ENCODE measurements at regions not wholly inside any gene's neighbourhood (a gene's known extent, or its start where the extent isn't known, plus 50 kb on each side); places are given as distances from the start of the nearest gene placed in this dataset.

DNA sequence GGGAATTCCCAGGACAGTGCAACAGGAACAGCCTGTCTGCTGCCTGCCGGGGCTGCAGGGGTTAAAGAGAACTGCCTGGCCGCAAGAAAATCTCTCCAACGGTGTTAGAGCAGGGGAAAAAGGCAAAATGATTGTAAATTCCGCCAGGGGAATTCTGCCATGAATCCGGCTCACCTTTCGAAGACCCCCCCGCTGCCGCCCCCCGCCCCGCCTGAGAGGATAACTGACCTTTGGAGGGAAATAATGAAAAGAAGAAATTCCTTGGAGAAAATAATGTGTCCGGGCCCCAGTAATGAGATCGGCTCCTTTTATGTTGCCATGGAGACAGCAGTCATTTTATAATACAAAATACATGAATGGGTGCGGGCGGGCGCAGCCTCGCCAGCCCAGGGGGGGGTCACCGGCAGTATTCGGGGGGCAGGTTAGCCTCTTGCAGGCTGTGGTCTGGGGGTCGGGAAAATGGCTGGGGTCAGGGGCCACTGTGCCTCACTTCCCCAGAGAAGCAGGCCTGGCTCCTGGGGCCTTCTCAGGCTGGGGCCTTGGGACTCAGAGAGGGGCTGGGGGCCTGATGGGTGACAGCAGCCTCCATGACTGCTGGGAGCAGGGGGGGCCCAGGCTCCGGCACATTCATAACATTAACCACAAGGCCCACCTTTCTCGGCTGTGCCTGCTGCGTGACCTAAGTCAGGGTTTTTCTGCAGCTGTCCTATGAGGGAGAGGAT, 228.1 kb downstream of the MN1 start:
- Histone ChIP-seq H3K36me3 (ENCODE audit: control insufficient read depth in 4 of 4, insufficient read depth in 4 of 4, low read length in 4 of 4) (no peaks in the 10 kb centered on the region), H3K27ac (ENCODE audit: low read depth in 1 of 2, low read length in 1 of 2) (no peak overlapping the region), H3K9me3 (ENCODE audit: control insufficient read depth in 4 of 4, insufficient read depth in 3 of 4, low read length in 3 of 4) (peaks cover 0 to 5% (median 2%) of the 10 kb centered on the region in 4 donors), H3K27me3 (ENCODE audit: control insufficient read depth in 3 of 3, insufficient read depth in 3 of 3, low read length in 2 of 3) (peaks cover 0 to 4% (median 4%) of the 10 kb centered on the region in 3 donors), H3K4me3 (no peak overlapping the region), H3K9ac (ENCODE audit: insufficient read depth in 1 of 2, low read length in 2 of 2) (no peak overlapping the region), H3K4me1 (ENCODE audit: control insufficient read depth in 5 of 5, insufficient read depth in 5 of 5, low read length in 5 of 5) (peaks cover 0 to 44% (median 12%) of the 10 kb centered on the region in 5 donors)
- ATAC-seq (ENCODE audit: insufficient read depth, low FRiP score) (no peak), DNase-seq (peak; percentile 57 to 71 (median 67))
- WGBS, 2 donors = 26 to 27% methylated on average over 21 to 22 of the region's 22 CpGs
- TF ChIP-seq, protein P1, sequence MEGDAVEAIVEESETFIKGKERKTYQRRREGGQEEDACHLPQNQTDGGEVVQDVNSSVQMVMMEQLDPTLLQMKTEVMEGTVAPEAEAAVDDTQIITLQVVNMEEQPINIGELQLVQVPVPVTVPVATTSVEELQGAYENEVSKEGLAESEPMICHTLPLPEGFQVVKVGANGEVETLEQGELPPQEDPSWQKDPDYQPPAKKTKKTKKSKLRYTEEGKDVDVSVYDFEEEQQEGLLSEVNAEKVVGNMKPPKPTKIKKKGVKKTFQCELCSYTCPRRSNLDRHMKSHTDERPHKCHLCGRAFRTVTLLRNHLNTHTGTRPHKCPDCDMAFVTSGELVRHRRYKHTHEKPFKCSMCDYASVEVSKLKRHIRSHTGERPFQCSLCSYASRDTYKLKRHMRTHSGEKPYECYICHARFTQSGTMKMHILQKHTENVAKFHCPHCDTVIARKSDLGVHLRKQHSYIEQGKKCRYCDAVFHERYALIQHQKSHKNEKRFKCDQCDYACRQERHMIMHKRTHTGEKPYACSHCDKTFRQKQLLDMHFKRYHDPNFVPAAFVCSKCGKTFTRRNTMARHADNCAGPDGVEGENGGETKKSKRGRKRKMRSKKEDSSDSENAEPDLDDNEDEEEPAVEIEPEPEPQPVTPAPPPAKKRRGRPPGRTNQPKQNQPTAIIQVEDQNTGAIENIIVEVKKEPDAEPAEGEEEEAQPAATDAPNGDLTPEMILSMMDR (IDR thresholded peaks at IDR 0.05; ENCODE audit: control extremely low read depth, extremely low read depth) = no peak

DNA sequence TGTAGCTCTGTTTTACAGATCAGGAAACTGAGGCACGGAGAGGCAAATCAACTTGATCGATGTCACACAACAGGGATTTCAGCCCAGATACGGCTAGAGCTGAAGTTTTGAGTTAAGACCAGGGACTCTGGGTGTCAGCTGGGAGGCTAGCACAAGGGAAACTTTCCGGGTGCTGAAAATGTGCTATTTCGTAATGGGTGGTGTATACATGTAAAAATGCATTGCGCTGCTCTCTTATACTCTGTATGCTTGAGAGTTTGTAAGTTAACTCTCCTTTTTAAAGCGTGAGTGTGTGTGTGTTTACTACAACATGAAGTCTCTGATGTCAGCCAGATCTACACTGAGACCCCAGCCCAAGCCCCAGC, 227.6 kb downstream of the MN1 start:
- Histone ChIP-seq H3K36me3 (ENCODE audit: control insufficient read depth in 4 of 4, insufficient read depth in 4 of 4, low read length in 4 of 4) (no peaks in the 10 kb centered on the region), H3K27me3 (ENCODE audit: control insufficient read depth in 3 of 3, insufficient read depth in 3 of 3, low read length in 2 of 3) (peaks cover 0 to 4% (median 4%) of the 10 kb centered on the region in 3 donors), H3K9me3 (ENCODE audit: control insufficient read depth in 4 of 4, insufficient read depth in 3 of 4, low read length in 3 of 4) (peaks cover 0 to 5% (median 2%) of the 10 kb centered on the region in 4 donors), H3K27ac (ENCODE audit: low read depth in 1 of 2, low read length in 1 of 2) (no peak overlapping the region), H3K4me1 (ENCODE audit: control insufficient read depth in 5 of 5, insufficient read depth in 5 of 5, low read length in 5 of 5) (peaks cover 0 to 44% (median 12%) of the 10 kb centered on the region in 5 donors), H3K4me3 (no peak overlapping the region), H3K9ac (ENCODE audit: insufficient read depth in 1 of 2, low read length in 2 of 2) (no peak overlapping the region)
- TF ChIP-seq, protein P1 (IDR thresholded peaks at IDR 0.05; ENCODE audit: control extremely low read depth, extremely low read depth) = no peak
- DNase-seq (peak in 2 of 3 donors; percentile 61 to 63), ATAC-seq (ENCODE audit: insufficient read depth, low FRiP score) (no peak)
- 62 to 69% methylated on average over 7 of the region's 7 CpGs for WGBS, 2 donors

DNA sequence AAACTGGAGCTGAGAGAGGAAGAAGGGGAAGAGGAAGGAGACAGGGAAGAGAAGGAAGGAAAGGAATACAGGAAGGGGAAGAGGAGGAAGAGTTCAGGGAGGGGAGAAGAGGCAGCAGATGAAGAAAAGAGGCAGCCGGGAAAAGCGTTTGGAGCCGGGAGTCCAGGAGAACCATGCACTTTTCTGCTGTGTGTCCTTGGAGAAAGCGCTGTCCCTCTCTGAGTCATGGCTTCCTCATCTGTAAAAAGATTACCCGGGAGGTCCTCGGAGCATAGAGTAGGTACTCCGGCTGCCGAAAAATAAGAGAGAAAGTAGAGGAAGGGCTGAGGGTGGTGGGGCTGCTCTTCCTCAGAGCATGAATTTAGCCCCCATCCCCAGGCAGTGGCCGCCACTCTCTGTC, 226.9 kb downstream of the MN1 start:
- peaks cover 0 to 44% (median 12%) of the 10 kb centered on the region in 5 donors for H3K4me1 ChIP-seq (ENCODE audit: control insufficient read depth in 5 of 5, insufficient read depth in 5 of 5, low read length in 5 of 5)
- no peaks in the 10 kb centered on the region for H3K36me3 ChIP-seq (ENCODE audit: control insufficient read depth in 4 of 4, insufficient read depth in 4 of 4, low read length in 4 of 4)
- WGBS, 2 donors = 85 to 95% methylated on average over 9 of the region's 9 CpGs
- H3K9me3 ChIP-seq (ENCODE audit: control insufficient read depth in 4 of 4, insufficient read depth in 3 of 4, low read length in 3 of 4) = peaks cover 0 to 5% (median 2%) of the 10 kb centered on the region in 4 donors
- no peak overlapping the region for H3K4me3 ChIP-seq
- TF ChIP-seq, protein P1 (IDR thresholded peaks at IDR 0.05; ENCODE audit: control extremely low read depth, extremely low read depth) = no peak
- no peak overlapping the region for H3K9ac ChIP-seq (ENCODE audit: insufficient read depth in 1 of 2, low read length in 2 of 2)
- DNase-seq (no peak), ATAC-seq (ENCODE audit: insufficient read depth, low FRiP score) (no peak)
- H3K27ac ChIP-seq (ENCODE audit: low read depth in 1 of 2, low read length in 1 of 2) = no peak overlapping the region
- H3K27me3 ChIP-seq (ENCODE audit: control insufficient read depth in 3 of 3, insufficient read depth in 3 of 3, low read length in 2 of 3) = peaks cover 0 to 4% (median 4%) of the 10 kb centered on the region in 3 donors

Data from lung (tissue), 11 donors.